ENCODE measurements at regions not wholly inside any gene's neighbourhood (a gene's known extent, or its start where the extent isn't known, plus 50 kb on each side); places are given as distances from the start of the nearest gene placed in this dataset.

DNA sequence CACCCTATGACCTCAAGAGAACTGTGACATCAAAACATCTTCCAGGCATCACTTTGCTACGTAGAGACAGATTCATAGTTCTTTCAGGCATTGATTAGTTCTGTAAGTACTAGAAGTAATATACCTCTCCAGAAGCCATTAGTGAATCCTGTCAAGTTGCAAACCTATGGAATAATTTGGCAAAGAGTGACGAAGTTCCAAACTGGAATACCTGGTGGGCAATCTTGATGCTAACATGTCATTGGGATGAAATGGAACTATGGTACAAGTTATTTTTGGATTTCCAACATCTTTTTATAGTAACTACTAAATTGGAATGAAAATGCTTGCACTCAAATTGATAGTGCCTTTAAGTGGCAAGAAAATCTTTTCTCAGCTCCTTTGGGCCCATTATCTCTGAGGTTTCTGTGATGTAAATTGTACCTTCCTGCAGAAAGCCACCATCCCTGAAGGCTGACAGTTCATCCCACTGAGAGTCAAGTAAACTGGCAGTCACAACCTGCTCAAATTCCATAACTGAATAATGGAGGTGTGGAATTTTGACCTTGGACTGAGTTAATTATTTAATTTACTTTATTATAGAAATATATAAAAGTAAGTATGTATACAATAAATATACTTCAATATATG is 435.5 kb downstream of the DTWD2 start:
- TF ChIP-seq, protein P1, sequence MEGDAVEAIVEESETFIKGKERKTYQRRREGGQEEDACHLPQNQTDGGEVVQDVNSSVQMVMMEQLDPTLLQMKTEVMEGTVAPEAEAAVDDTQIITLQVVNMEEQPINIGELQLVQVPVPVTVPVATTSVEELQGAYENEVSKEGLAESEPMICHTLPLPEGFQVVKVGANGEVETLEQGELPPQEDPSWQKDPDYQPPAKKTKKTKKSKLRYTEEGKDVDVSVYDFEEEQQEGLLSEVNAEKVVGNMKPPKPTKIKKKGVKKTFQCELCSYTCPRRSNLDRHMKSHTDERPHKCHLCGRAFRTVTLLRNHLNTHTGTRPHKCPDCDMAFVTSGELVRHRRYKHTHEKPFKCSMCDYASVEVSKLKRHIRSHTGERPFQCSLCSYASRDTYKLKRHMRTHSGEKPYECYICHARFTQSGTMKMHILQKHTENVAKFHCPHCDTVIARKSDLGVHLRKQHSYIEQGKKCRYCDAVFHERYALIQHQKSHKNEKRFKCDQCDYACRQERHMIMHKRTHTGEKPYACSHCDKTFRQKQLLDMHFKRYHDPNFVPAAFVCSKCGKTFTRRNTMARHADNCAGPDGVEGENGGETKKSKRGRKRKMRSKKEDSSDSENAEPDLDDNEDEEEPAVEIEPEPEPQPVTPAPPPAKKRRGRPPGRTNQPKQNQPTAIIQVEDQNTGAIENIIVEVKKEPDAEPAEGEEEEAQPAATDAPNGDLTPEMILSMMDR (IDR thresholded peaks at IDR 0.05): no peak
- no peak for TF ChIP-seq POLR2A (IDR thresholded peaks at IDR 0.05)
